Mammary epithelial cell (primary cell): ENCODE measurements at regions not wholly inside any gene's neighbourhood (a gene's known extent, or its start where the extent isn't known, plus 50 kb on each side); places are given as distances from the start of the nearest gene placed in this dataset.

Experiments used
- EZH2 ChIP-seq: IDR thresholded peaks from 2 replicates; pipeline ENCODE4 v1.6.1; 2012; ENCODE audit warnings: low read length, inconsistent platforms, borderline replicate concordance
- TF ChIP-seq, protein P1 (sequence below), 2 donors: IDR thresholded peaks in 1 of 2; conservative IDR thresholded peaks in 1 of 2; 2 replicates each; pipeline ENCODE4 v1.5.1; 2011 to 2012; ENCODE audit warnings: inconsistent platforms in 2 of 2, low read length in 2 of 2, mild to moderate bottlenecking in 2 of 2, control low read depth in 1 of 2, low read depth in 1 of 2; ENCODE audit not compliant: insufficient read depth in 1 of 2; ENCODE audit errors: extremely low read depth in 1 of 2

- TF ChIP-seq, protein P1, sequence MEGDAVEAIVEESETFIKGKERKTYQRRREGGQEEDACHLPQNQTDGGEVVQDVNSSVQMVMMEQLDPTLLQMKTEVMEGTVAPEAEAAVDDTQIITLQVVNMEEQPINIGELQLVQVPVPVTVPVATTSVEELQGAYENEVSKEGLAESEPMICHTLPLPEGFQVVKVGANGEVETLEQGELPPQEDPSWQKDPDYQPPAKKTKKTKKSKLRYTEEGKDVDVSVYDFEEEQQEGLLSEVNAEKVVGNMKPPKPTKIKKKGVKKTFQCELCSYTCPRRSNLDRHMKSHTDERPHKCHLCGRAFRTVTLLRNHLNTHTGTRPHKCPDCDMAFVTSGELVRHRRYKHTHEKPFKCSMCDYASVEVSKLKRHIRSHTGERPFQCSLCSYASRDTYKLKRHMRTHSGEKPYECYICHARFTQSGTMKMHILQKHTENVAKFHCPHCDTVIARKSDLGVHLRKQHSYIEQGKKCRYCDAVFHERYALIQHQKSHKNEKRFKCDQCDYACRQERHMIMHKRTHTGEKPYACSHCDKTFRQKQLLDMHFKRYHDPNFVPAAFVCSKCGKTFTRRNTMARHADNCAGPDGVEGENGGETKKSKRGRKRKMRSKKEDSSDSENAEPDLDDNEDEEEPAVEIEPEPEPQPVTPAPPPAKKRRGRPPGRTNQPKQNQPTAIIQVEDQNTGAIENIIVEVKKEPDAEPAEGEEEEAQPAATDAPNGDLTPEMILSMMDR (conservative IDR thresholded peaks at IDR 0.05 in 1 of 2, IDR thresholded peaks at IDR 0.05 in 1 of 2; ENCODE audit: extremely low read depth in 1 of 2, insufficient read depth in 1 of 2, low read depth in 1 of 2, low read length in 2 of 2) = no peak
- TF ChIP-seq EZH2 = no peak
These were observed 150.3 kb upstream of the PREP start for GRCh38 chr6:105553171-105553570.
